H1 (cell line): ENCODE measurements at regions not wholly inside any gene's neighbourhood (a gene's known extent, or its start where the extent isn't known, plus 50 kb on each side); places are given as distances from the start of the nearest gene placed in this dataset.

Experiments
- CBX5 ChIP-seq: fragments of 300-800, 300-1000 bp; sonication (generic); IDR thresholded peaks from 2 replicates; pipeline ENCODE4 v1.7.1; 2016; ENCODE audit warnings: antibody characterized with exemption, low read length, low read depth
- CEBPB ChIP-seq: IDR thresholded peaks from 2 replicates; pipeline ENCODE4 v1.6.1; 2012; ENCODE audit warnings: low read depth, low read length
- EP300 ChIP-seq, 2 experiments: IDR thresholded peaks; 1 replicate in 1 of 2; 2 replicates in 1 of 2; pipeline ENCODE4 v1.6.1; 2011 to 2012; ENCODE audit warnings: low read depth in 2 of 2, low read length in 2 of 2, mild to moderate bottlenecking in 2 of 2, borderline replicate concordance in 1 of 2, inconsistent platforms in 1 of 2, moderate library complexity in 1 of 2
- HDAC2 ChIP-seq, 2 experiments: fragments of 300-600 bp in 1 of 2; sonication (generic) in 1 of 2; IDR thresholded peaks; 2 replicates each; pipeline ENCODE4 v1.6.1; 2011 to 2012; ENCODE audit warnings: low read depth in 2 of 2, low read length in 2 of 2, mild to moderate bottlenecking in 2 of 2, moderate library complexity in 2 of 2, borderline replicate concordance in 1 of 2, inconsistent platforms in 1 of 2
- JUN ChIP-seq: IDR thresholded peaks from 2 replicates; pipeline ENCODE4 v1.6.1; 2011; ENCODE audit warnings: low read depth, mild to moderate bottlenecking, improper control_type of control experiment, low read length
- POLR2A ChIP-seq, 2 experiments: IDR thresholded peaks; 1 replicate in 1 of 2; 2 replicates in 1 of 2; pipeline ENCODE4 v1.6.1; 2011; ENCODE audit warnings: low read depth in 2 of 2, low read length in 2 of 2, mild to moderate bottlenecking in 2 of 2; ENCODE audit errors: control extremely low read depth in 1 of 2
- RAD21 ChIP-seq, 2 experiments: IDR thresholded peaks in 1 of 2; conservative IDR thresholded peaks in 1 of 2; 2 replicates each; pipeline ENCODE4 v1.6.1; 2011; ENCODE audit warnings: low read depth in 2 of 2, low read length in 2 of 2, improper control_type of control experiment in 1 of 2, inconsistent platforms in 1 of 2, mild to moderate bottlenecking in 1 of 2, moderate library complexity in 1 of 2
- SIRT6 ChIP-seq: IDR thresholded peaks from one replicate; pipeline ENCODE4 v1.7.1; 2012; ENCODE audit warnings: low read length, inconsistent platforms
- TF ChIP-seq, protein P1 (sequence below): fragments of 300-600 bp; sonication (generic); IDR thresholded peaks from 2 replicates; pipeline ENCODE4 v1.7.1; 2012; ENCODE audit warnings: low read length, moderate library complexity, mild to moderate bottlenecking, inconsistent platforms; ENCODE audit not compliant: insufficient replicate concordance
- TF ChIP-seq, protein P2 (sequence below): IDR thresholded peaks from 2 replicates; pipeline ENCODE4 v1.6.1; 2011; ENCODE audit warnings: low read length, improper control_type of control experiment

DNA sequence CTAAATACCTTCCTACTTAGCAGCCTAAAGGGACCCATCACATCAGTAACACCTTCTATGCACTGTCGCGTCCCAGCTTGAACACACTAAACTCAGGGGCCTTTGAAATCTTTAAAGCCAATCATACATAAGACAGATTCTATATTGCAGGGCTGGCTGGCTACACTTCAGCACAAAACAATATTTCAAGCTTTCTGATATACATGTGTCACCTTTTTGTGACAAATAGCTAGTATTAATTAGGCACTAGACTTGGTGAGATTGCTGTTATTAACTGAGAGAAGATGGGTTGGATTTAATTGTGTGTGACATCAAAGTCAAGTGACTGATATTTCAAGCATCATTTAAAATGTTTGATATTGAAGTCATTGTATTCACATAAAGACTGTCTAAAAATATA is 148.4 kb downstream of the ZIC4 start (continued):
- TF ChIP-seq, protein P1, sequence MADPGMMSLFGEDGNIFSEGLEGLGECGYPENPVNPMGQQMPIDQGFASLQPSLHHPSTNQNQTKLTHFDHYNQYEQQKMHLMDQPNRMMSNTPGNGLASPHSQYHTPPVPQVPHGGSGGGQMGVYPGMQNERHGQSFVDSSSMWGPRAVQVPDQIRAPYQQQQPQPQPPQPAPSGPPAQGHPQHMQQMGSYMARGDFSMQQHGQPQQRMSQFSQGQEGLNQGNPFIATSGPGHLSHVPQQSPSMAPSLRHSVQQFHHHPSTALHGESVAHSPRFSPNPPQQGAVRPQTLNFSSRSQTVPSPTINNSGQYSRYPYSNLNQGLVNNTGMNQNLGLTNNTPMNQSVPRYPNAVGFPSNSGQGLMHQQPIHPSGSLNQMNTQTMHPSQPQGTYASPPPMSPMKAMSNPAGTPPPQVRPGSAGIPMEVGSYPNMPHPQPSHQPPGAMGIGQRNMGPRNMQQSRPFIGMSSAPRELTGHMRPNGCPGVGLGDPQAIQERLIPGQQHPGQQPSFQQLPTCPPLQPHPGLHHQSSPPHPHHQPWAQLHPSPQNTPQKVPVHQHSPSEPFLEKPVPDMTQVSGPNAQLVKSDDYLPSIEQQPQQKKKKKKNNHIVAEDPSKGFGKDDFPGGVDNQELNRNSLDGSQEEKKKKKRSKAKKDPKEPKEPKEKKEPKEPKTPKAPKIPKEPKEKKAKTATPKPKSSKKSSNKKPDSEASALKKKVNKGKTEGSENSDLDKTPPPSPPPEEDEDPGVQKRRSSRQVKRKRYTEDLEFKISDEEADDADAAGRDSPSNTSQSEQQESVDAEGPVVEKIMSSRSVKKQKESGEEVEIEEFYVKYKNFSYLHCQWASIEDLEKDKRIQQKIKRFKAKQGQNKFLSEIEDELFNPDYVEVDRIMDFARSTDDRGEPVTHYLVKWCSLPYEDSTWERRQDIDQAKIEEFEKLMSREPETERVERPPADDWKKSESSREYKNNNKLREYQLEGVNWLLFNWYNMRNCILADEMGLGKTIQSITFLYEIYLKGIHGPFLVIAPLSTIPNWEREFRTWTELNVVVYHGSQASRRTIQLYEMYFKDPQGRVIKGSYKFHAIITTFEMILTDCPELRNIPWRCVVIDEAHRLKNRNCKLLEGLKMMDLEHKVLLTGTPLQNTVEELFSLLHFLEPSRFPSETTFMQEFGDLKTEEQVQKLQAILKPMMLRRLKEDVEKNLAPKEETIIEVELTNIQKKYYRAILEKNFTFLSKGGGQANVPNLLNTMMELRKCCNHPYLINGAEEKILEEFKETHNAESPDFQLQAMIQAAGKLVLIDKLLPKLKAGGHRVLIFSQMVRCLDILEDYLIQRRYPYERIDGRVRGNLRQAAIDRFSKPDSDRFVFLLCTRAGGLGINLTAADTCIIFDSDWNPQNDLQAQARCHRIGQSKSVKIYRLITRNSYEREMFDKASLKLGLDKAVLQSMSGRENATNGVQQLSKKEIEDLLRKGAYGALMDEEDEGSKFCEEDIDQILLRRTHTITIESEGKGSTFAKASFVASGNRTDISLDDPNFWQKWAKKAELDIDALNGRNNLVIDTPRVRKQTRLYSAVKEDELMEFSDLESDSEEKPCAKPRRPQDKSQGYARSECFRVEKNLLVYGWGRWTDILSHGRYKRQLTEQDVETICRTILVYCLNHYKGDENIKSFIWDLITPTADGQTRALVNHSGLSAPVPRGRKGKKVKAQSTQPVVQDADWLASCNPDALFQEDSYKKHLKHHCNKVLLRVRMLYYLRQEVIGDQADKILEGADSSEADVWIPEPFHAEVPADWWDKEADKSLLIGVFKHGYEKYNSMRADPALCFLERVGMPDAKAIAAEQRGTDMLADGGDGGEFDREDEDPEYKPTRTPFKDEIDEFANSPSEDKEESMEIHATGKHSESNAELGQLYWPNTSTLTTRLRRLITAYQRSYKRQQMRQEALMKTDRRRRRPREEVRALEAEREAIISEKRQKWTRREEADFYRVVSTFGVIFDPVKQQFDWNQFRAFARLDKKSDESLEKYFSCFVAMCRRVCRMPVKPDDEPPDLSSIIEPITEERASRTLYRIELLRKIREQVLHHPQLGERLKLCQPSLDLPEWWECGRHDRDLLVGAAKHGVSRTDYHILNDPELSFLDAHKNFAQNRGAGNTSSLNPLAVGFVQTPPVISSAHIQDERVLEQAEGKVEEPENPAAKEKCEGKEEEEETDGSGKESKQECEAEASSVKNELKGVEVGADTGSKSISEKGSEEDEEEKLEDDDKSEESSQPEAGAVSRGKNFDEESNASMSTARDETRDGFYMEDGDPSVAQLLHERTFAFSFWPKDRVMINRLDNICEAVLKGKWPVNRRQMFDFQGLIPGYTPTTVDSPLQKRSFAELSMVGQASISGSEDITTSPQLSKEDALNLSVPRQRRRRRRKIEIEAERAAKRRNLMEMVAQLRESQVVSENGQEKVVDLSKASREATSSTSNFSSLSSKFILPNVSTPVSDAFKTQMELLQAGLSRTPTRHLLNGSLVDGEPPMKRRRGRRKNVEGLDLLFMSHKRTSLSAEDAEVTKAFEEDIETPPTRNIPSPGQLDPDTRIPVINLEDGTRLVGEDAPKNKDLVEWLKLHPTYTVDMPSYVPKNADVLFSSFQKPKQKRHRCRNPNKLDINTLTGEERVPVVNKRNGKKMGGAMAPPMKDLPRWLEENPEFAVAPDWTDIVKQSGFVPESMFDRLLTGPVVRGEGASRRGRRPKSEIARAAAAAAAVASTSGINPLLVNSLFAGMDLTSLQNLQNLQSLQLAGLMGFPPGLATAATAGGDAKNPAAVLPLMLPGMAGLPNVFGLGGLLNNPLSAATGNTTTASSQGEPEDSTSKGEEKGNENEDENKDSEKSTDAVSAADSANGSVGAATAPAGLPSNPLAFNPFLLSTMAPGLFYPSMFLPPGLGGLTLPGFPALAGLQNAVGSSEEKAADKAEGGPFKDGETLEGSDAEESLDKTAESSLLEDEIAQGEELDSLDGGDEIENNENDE, result no peak
- no peak for TF ChIP-seq CEBPB
- no peak for TF ChIP-seq EP300 (IDR thresholded peaks at IDR 0.05; ENCODE audit: borderline replicate concordance in 1 of 2, low read depth in 2 of 2, low read length in 2 of 2)
- TF ChIP-seq JUN, result no peak
- TF ChIP-seq, protein P2, sequence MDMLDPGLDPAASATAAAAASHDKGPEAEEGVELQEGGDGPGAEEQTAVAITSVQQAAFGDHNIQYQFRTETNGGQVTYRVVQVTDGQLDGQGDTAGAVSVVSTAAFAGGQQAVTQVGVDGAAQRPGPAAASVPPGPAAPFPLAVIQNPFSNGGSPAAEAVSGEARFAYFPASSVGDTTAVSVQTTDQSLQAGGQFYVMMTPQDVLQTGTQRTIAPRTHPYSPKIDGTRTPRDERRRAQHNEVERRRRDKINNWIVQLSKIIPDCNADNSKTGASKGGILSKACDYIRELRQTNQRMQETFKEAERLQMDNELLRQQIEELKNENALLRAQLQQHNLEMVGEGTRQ, result no peak
- no peak for TF ChIP-seq SIRT6
- no peak for TF ChIP-seq CBX5
- TF ChIP-seq POLR2A (IDR thresholded peaks at IDR 0.05; ENCODE audit: control extremely low read depth in 1 of 2, low read depth in 2 of 2, low read length in 2 of 2), result no peak
- no peak for TF ChIP-seq HDAC2 (IDR thresholded peaks at IDR 0.05; ENCODE audit: borderline replicate concordance in 1 of 2, low read depth in 2 of 2, low read length in 2 of 2)
- no peak for TF ChIP-seq RAD21 (IDR thresholded peaks at IDR 0.05 in 1 of 2, conservative IDR thresholded peaks at IDR 0.05 in 1 of 2; ENCODE audit: low read depth in 2 of 2, low read length in 2 of 2)
